HepG2 (cell line): ENCODE measurements at regions not wholly inside any gene's neighbourhood (a gene's known extent, or its start where the extent isn't known, plus 50 kb on each side); places are given as distances from the start of the nearest gene placed in this dataset.

ENCODE experiments used
- ATAC-seq: fragments of 200-7000 bp; cut with Tn5 transposase; 3 replicates; pipeline ENCODE4 v1.9.1; 2020; ENCODE audit warnings: mild to moderate bottlenecking, moderate library complexity
- BruUV-seq: library from RNA; stranded (reverse); fragments of 400-500 nt; replicated peaks from 2 replicates; lab custom pipeline; 2021; lab: Mats Ljungman, UMichigan
- CTCF ChIA-PET: fragments of 300-600 bp; formaldehyde crosslinking; extraction: SDS; loops from one replicate; lab custom pipeline; 2021; ENCODE audit warnings: low total read pairs, inconsistent platforms, low intra/inter-chr PET ratio; lab: Yijun Ruan, JAX
- POLR2A ChIA-PET: fragments of 350-600 bp; sonication (Branson Sonifier 250); formaldehyde crosslinking; loops from one replicate; lab custom pipeline; 2020; ENCODE audit warnings: antibody characterized with exemption, inconsistent platforms; lab: Yijun Ruan, JAX
- DNase-seq: peaks from one replicate; pipeline ENCODE4 v3.0.0-alpha.2; 2015; ENCODE audit warnings: low spot score
- FAIRE-seq: peaks from 3 replicates; lab custom pipeline; 2011; peaks lifted over from hg19 to GRCh38; lab: Jason Lieb, UNC
- H2AFZ ChIP-seq: one replicate; pipeline ENCODE4 v1.6.1; 2011; ENCODE audit warnings: low read length, inconsistent platforms
- H3K27ac ChIP-seq: fragments of 300-600 bp; 3 replicates; pipeline ENCODE4 v1.8.0; 2011; ENCODE audit warnings: mixed run types, mild to moderate bottlenecking, mixed read lengths, low read length, inconsistent platforms; ENCODE audit not compliant: insufficient read depth; ENCODE audit errors: extremely low read length
- H3K27me3 ChIP-seq, 2 experiments: fragments of 200-600 bp in 1 of 2; 2 replicates in 1 of 2; 3 replicates in 1 of 2; pipeline versions ENCODE4 v1.6.0 to v1.8.0; 2011; ENCODE audit warnings: low read length in 2 of 2, mild to moderate bottlenecking in 2 of 2, moderate library complexity in 2 of 2, inconsistent platforms in 1 of 2; ENCODE audit not compliant: insufficient read depth in 2 of 2, control insufficient read depth in 1 of 2
- H3K36me3 ChIP-seq, 2 experiments: fragments of 200-600 bp in 1 of 2; replicated peaks in 1 of 2; 2 replicates in 1 of 2; 3 replicates in 1 of 2; pipeline versions ENCODE4 v1.5.1 to v1.8.0; 2011; ENCODE audit warnings: low read length in 2 of 2, inconsistent platforms in 1 of 2; ENCODE audit not compliant: insufficient read depth in 2 of 2, control insufficient read depth in 1 of 2
- H3K4me1 ChIP-seq: 2 replicates; pipeline ENCODE4 v1.5.1; 2012; ENCODE audit warnings: low read length, inconsistent platforms; ENCODE audit not compliant: insufficient read depth
- H3K4me2 ChIP-seq: 2 replicates; pipeline ENCODE4 v1.6.0; 2011; ENCODE audit warnings: low read depth, low read length, inconsistent platforms
- H3K4me3 ChIP-seq, 3 experiments: fragments of 200-600 bp in 1 of 3; sonication (generic), shearing (Covaris generic) in 1 of 3; replicated peaks in 1 of 3; 2 replicates each; pipeline ENCODE4 v1.5.1; 2011 to 2016; ENCODE audit warnings: low read length in 3 of 3, inconsistent platforms in 2 of 3, low read depth in 2 of 3, mild to moderate bottlenecking in 2 of 3, control low read depth in 1 of 3, mixed read lengths in 1 of 3; ENCODE audit not compliant: insufficient read depth in 1 of 3
- H3K79me2 ChIP-seq: one replicate; pipeline ENCODE4 v1.6.1; 2011; ENCODE audit warnings: low read length, inconsistent platforms; ENCODE audit not compliant: insufficient read depth
- H3K9ac ChIP-seq: 2 replicates; pipeline ENCODE4 v1.6.0; 2011; ENCODE audit warnings: mild to moderate bottlenecking, low read depth, low read length, inconsistent platforms; ENCODE audit not compliant: insufficient read depth
- H3K9me3 ChIP-seq: 2 replicates; pipeline ENCODE4 v1.5.1; 2012; ENCODE audit warnings: mild to moderate bottlenecking, low read length
- H4K20me1 ChIP-seq: 2 replicates; pipeline ENCODE4 v1.6.0; 2011; ENCODE audit warnings: inconsistent platforms, mild to moderate bottlenecking, low read length, moderate library complexity; ENCODE audit not compliant: insufficient read depth
- GATAD2A ChIP-seq: IDR thresholded peaks from 2 replicates; pipeline ENCODE4 v1.6.1; 2016
- SATB2 ChIP-seq: sonication (generic); formaldehyde crosslinking; IDR thresholded peaks from 2 replicates; pipeline ENCODE4 v1.5.0; 2020; ENCODE audit warnings: missing genetic modification reagents
- SOX5 ChIP-seq: IDR thresholded peaks from 2 replicates; pipeline ENCODE4 v1.6.1; 2016; ENCODE audit warnings: borderline replicate concordance
- TEAD3 ChIP-seq: optimal IDR thresholded peaks from 2 replicates; pipeline ENCODE3; 2016; ENCODE audit warnings: borderline replicate concordance
- ZFP41 ChIP-seq: sonication (generic); formaldehyde crosslinking; IDR thresholded peaks from 2 replicates; pipeline ENCODE4 v1.4.0; 2020; ENCODE audit warnings: mild to moderate bottlenecking, missing genetic modification reagents, borderline replicate concordance
- ZNF33A ChIP-seq: sonication (generic); formaldehyde crosslinking; IDR thresholded peaks from 2 replicates; pipeline ENCODE4 v1.5.1; 2020; ENCODE audit warnings: missing genetic modification reagents, mild to moderate bottlenecking, moderate library complexity, borderline replicate concordance
- ZNF547 ChIP-seq: sonication (generic); formaldehyde crosslinking; IDR thresholded peaks from 2 replicates; pipeline ENCODE4 v1.5.1; 2020; ENCODE audit warnings: mild to moderate bottlenecking, missing genetic modification reagents
- WGBS: methylation state at CpG from one replicate; pipeline ENCODE4 v1.1.6; 2017; ENCODE audit warnings: low lambda C conversion rate; 5-methylcytosine and 5-hydroxymethylcytosine counted together
- in situ Hi-C: cut with HindIII; loops from 2 replicates; pipeline ENCODE4 v1.10.0; 2017; ENCODE audit warnings: low pct_unique_long_range_greater_than_20kb; ENCODE audit not compliant: extremely low pct_ligation_motif_present
- intact Hi-C: fragments of 100-400 bp; cut with micrococcal nuclease; formaldehyde crosslinking; loops from one replicate; pipeline ENCODE4 v1.10.0; 2022; ENCODE audit not compliant: unreplicated experiment
- TF ChIP-seq, protein P1 (sequence below): IDR thresholded peaks from 2 replicates; pipeline ENCODE4 v1.4.0; 2020; ENCODE audit warnings: mild to moderate bottlenecking, missing genetic modification reagents
- TF ChIP-seq, protein P2 (sequence below): IDR thresholded peaks from 2 replicates; pipeline ENCODE4 v1.6.1; 2012; ENCODE audit warnings: low read depth, low read length, improper control_type of control experiment
- TF ChIP-seq, protein P3 (sequence below): sonication (generic); formaldehyde crosslinking; IDR thresholded peaks from 2 replicates; pipeline ENCODE4 v1.8.0; 2023; ENCODE audit warnings: mild to moderate bottlenecking, missing genetic modification reagents
- TF ChIP-seq, protein P4 (sequence below): IDR thresholded peaks from 2 replicates; pipeline ENCODE4 v1.6.1; 2012; ENCODE audit warnings: inconsistent platforms
- TF ChIP-seq, protein P5 (sequence below): sonication (generic); formaldehyde crosslinking; IDR thresholded peaks from 2 replicates; pipeline ENCODE4 v1.4.0; 2020; ENCODE audit warnings: missing genetic modification reagents
- TF ChIP-seq, protein P6 (sequence below): sonication (generic); formaldehyde crosslinking; IDR thresholded peaks from 2 replicates; pipeline ENCODE4 v1.5.0; 2020; ENCODE audit warnings: missing genetic modification reagents

DNA sequence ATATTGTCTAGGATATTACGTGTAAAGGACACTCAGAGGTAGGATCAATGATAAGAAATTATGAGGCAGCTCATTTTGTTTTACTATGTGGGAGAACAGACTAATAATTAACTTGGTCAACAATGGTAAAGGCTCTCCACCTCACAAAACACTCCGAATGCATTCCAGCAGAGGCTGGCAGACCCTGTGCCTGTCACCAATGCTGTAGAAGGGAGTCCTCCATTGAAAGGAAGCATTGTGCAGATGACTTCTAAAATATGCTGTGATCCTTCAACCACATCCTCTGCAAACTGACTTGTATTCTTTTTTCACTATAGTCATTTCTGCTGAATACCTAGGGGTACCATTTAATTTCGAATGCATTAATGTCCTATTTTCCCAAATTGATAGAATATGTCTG, 119.6 kb upstream of the EEA1 start (continued):
- TF ChIP-seq, protein P1, sequence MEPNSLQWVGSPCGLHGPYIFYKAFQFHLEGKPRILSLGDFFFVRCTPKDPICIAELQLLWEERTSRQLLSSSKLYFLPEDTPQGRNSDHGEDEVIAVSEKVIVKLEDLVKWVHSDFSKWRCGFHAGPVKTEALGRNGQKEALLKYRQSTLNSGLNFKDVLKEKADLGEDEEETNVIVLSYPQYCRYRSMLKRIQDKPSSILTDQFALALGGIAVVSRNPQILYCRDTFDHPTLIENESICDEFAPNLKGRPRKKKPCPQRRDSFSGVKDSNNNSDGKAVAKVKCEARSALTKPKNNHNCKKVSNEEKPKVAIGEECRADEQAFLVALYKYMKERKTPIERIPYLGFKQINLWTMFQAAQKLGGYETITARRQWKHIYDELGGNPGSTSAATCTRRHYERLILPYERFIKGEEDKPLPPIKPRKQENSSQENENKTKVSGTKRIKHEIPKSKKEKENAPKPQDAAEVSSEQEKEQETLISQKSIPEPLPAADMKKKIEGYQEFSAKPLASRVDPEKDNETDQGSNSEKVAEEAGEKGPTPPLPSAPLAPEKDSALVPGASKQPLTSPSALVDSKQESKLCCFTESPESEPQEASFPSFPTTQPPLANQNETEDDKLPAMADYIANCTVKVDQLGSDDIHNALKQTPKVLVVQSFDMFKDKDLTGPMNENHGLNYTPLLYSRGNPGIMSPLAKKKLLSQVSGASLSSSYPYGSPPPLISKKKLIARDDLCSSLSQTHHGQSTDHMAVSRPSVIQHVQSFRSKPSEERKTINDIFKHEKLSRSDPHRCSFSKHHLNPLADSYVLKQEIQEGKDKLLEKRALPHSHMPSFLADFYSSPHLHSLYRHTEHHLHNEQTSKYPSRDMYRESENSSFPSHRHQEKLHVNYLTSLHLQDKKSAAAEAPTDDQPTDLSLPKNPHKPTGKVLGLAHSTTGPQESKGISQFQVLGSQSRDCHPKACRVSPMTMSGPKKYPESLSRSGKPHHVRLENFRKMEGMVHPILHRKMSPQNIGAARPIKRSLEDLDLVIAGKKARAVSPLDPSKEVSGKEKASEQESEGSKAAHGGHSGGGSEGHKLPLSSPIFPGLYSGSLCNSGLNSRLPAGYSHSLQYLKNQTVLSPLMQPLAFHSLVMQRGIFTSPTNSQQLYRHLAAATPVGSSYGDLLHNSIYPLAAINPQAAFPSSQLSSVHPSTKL (CRISPR knock-in tag): peak; percentile 41; the same call in 1 of the 2 replicates
- TF ChIP-seq SOX5 (CRISPR knock-in tag) (peak; percentile 75), SATB2 (CRISPR knock-in tag) (no peak), TEAD3 (CRISPR knock-in tag) (peak; percentile 74), GATAD2A (0 out of 2 replicates have a peak, but pooled peaks have one; percentile 18)
- TF ChIP-seq, protein P2, sequence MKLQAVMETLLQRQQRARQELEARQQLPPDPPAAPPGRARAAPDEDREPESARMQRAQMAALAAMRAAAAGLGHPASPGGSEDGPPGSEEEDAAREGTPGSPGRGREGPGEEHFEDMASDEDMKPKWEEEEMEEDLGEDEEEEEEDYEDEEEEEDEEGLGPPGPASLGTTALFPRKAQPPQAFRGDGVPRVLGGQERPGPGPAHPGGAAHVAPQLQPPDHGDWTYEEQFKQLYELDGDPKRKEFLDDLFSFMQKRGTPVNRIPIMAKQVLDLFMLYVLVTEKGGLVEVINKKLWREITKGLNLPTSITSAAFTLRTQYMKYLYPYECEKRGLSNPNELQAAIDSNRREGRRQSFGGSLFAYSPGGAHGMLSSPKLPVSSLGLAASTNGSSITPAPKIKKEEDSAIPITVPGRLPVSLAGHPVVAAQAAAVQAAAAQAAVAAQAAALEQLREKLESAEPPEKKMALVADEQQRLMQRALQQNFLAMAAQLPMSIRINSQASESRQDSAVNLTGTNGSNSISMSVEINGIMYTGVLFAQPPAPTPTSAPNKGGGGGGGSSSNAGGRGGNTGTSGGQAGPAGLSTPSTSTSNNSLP: 0 out of 2 replicates have a peak, but pooled peaks have one; percentile 12

DNA sequence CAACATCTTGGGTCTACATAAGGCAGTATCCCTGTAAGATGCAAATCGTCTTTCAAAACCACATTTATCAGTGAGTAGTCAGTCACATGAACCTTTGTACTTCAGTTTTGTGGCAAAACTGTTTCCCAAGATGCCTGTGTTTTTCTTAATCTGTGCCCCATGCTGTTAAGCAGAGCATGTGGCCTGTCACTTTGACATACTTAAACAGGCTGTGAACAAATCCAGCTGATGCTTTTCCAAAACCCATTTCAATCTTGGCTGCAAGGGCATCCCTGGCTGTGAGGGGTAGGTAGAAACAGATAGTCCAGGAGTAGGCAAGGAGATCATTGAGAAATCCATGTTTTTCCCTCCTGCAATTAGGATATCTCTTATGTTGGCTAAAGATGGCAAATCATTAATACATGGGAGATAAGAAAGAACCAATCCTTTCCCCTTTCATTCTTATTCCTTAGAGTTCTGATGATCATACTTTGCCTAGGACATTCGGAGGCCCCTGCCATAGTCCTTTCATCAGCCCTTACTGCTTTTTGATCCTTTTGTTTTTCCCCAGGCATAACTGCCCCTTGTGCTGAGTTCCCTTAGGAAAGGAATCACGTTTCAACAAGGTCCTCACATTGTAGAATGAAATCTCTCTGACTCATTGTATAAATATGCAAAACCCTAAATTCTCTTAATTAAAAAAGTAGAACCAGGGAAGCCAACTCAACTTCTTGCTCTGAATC, 121.1 kb upstream of the EEA1 start:
- ATAC-seq (no peak), DNase-seq (no peak), FAIRE-seq (peak; percentile 4)
- Histone ChIP-seq H3K4me2 (no peak overlapping the region), H3K4me1 (peaks cover 38% of the 10 kb centered on the region), H3K79me2 (no peaks in the 10 kb centered on the region), H3K36me3 (no peaks in the 10 kb centered on the region), H3K9ac (no peak overlapping the region), H3K9me3 (no peaks in the 10 kb centered on the region), H3K4me3 (no peak overlapping the region), H3K27me3 (no peaks in the 10 kb centered on the region), H4K20me1 (no peaks in the 10 kb centered on the region), H2AFZ (peak overlapping the region; percentile 17), H3K27ac (no peak overlapping the region)
- POLR2A ChIA-PET: no interaction called here
- 41% methylated on average over 3 of the region's 3 CpGs for WGBS
- no TSS peak for BruUV-seq
- CTCF ChIA-PET: no interaction called here
- in situ Hi-C loops: no loop called here
- intact Hi-C loops: loop anchor here (10.0 kb wide), 1 partner anchor 415 kb away; no protein-coding TSS in a partner anchor
- TF ChIP-seq, protein P3, sequence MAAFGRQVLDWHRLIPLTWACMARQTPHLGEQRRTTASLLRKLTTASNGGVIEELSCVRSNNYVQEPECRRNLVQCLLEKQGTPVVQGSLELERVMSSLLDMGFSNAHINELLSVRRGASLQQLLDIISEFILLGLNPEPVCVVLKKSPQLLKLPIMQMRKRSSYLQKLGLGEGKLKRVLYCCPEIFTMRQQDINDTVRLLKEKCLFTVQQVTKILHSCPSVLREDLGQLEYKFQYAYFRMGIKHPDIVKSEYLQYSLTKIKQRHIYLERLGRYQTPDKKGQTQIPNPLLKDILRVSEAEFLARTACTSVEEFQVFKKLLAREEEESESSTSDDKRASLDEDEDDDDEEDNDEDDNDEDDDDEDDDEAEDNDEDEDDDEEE (CRISPR knock-in tag): no peak
- TF ChIP-seq, protein P4, sequence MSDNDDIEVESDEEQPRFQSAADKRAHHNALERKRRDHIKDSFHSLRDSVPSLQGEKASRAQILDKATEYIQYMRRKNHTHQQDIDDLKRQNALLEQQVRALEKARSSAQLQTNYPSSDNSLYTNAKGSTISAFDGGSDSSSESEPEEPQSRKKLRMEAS: 0 out of 2 replicates have a peak, but pooled peaks have one; percentile 16
- no peak for TF ChIP-seq ZNF33A (CRISPR knock-in tag)
- TF ChIP-seq, protein P5, sequence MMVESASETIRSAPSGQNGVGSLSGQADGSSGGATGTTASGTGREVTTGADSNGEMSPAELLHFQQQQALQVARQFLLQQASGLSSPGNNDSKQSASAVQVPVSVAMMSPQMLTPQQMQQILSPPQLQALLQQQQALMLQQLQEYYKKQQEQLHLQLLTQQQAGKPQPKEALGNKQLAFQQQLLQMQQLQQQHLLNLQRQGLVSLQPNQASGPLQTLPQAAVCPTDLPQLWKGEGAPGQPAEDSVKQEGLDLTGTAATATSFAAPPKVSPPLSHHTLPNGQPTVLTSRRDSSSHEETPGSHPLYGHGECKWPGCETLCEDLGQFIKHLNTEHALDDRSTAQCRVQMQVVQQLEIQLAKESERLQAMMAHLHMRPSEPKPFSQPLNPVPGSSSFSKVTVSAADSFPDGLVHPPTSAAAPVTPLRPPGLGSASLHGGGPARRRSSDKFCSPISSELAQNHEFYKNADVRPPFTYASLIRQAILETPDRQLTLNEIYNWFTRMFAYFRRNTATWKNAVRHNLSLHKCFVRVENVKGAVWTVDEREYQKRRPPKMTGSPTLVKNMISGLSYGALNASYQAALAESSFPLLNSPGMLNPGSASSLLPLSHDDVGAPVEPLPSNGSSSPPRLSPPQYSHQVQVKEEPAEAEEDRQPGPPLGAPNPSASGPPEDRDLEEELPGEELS (CRISPR knock-in tag): no peak
- TF ChIP-seq, protein P6, sequence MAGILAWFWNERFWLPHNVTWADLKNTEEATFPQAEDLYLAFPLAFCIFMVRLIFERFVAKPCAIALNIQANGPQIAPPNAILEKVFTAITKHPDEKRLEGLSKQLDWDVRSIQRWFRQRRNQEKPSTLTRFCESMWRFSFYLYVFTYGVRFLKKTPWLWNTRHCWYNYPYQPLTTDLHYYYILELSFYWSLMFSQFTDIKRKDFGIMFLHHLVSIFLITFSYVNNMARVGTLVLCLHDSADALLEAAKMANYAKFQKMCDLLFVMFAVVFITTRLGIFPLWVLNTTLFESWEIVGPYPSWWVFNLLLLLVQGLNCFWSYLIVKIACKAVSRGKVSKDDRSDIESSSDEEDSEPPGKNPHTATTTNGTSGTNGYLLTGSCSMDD (CRISPR knock-in tag): no peak
- no peak for TF ChIP-seq ZFP41 (CRISPR knock-in tag)
- TF ChIP-seq ZNF547: no peak
